Inflammatory macrophage treated with lipopolysaccharide for 4 hours (primary cell): ENCODE measurements at regions not wholly inside any gene's neighbourhood (a gene's known extent, or its start where the extent isn't known, plus 50 kb on each side); places are given as distances from the start of the nearest gene placed in this dataset.

ENCODE experiments used
- DNase-seq: peaks from one replicate; pipeline ENCODE4 v3.0.0-alpha.2; 2020

- DNase-seq = no peak
These were observed 77.3 kb upstream of the NECTIN1 start for GRCh38 chr11:119806064-119806915.

DNA sequence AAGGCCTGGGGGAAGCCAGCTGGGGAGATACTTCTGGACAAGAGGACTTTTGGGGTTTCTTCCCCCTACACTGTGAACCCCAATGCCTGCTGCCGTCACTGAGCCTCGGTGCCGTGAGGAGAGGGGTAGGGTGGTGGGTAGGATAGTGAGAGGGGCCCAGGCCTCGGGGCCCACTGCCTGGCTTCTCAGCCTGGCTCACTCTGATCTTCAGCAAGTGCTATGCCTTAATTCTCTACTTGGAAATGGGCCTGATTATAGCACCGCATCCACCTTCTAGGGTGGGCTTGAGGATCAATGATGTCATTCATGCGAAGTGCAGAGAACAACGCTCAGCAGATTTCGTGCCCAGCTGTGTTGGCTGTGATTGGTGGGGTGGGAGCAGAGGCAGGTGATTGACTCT is 76.7 kb upstream of the NECTIN1 start:
- DNase-seq = no peak

GRCh38 chr11:119804698-119805097 is 75.7 kb upstream of the NECTIN1 start:
- no peak for DNase-seq

DNA sequence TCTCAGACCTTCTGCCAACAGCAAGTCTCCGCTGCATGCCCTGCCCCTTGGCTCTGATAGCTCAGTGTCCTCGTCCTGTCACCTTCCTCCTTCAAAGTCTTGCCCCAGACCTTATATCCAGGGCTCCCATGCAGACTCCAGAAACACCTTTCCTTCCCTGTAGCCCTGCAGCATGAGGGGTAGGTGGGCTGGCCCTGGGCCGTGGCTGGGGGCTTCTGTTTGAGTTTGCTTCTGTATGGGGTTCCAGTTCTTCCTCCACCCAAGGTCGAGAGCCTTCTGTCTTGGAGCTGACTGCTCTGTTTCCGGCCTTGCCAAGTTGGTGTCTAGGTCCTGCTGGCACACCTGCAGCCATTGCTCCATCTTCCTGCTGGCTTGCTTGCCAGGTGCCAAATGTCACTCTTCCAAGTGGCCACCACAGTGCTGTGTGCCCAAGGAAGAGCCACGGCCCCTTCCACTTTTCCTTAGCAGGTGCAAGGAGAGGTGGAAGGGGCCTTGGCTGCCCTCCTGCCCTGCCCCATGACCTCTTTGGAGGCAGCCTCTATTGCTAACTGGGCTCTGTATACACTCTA is 74.8 kb upstream of the NECTIN1 start:
- no peak for DNase-seq

DNA sequence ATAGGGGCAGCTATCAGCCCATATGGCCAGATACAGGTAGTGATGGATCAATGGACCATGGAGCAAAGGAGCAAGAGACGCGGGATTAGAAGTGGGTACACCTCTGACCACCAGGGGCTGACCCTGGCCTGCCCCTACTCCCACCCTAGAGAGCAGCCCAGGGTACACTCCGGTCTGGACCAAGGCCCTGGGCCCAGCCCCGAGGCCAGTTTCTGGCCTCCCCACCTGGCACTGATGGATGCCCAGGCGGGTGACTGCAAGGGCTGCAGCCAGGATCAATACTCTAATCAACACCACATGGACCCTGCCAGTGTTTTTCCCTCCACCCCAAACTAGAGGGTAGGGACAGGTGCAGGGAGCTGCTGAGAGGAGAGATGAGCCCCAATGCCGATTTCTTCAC is 74.1 kb upstream of the NECTIN1 start:
- DNase-seq = no peak

DNA sequence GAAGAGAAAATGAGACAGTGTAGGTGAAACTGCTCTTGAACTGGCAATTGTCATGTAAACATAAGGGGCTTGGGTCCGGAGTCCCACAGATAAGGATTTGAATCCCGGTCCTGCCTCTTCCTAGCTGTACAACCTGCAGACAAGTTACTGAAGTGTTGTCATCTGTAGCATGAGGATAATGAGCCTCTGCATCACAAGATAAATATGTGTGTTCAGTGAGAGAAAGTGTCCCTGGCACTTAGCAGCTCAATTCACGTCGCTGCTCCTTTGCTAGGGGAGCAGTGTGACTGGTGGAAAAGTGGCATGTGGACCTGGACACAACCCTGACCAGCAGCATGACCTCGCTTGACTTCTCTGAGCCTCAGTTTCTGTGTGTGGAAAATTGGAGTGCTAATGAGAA is 73.7 kb upstream of the NECTIN1 start:
- DNase-seq = no peak

DNA sequence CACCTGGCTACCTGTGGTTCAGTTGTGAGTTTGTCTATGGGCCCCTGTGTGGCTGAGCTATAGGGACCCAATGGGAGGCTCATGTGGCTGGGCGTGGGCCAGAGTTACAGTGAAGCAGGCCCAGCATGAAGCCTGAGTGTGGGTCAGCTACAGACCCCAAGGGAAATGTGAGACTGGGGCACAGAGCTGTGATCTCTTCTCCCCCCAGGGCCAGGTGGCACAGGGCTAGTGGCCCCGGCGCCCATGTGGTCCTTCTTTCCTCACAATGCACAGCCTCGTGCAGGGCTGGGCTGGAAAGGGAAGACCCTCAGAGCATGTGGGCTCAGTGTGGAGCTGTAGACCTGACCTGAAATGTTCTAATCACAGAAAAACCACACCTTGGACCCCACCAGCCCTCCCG is 71.6 kb upstream of the NECTIN1 start:
- no peak for DNase-seq

DNA sequence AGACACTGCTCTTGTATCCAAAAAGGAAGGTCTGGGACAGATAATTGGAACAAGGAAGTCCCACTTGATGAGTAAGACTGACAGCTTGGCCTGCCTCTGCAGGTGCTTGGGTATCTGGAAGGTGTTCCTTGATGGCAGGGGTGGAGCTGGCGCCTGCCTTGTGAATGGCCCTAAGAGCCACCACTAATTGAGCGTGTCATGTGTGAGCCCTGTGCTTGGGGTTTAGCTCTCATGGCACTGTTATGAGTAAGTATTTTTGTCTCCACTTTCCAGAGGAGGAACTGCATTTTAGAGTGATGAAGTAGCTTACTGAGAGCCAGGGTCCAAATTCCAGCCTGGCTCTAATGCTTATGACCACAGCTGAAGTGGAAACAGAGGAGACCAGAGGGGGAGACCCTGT is 71.2 kb upstream of the NECTIN1 start:
- DNase-seq = no peak

GRCh38 chr11:119798656-119799055 is 69.7 kb upstream of the NECTIN1 start:
- DNase-seq = no peak

DNA sequence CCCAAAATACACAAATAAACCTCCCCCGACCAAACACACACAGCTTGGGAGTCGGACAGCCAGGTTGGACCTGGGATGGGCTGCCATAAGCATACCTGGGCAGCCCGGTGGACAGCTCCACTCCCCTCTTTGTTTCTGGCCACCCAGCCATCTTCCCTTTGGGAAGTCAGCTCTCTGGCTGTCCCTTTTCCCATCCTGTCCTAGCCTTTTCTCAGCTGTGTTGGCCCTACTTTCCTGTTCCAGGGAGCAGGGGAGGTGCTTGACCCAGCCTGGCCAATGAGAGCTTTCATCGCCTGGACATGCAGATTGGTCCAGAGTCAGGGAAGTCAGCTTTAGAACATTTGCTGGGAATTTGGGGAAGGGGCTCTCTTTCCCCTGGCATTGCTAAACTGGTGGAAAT is 68.7 kb upstream of the NECTIN1 start:
- DNase-seq = no peak

DNA sequence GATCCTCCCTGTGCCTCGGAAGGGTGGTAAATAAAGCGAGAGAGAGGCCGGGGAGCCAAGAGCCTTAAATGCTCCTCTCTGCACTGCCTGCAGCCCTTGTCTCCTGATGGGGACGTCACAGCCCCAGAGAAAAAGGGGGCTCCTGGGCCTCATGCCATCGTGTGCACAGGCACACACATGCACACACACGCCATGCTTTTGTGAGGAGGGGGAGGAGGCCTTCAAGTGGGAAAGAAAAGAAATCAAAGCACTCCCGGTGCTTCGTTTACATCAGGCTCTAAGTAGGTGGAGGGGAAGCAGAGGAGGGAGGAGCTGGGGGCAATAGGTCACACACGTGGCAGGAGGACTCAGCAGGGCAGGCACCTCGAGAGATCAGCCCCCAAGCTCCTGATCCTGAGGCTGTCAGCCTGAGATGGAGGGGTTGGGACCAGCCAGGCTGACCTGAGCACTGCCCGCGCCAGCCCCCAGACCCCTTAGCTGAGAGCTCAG is 68.2 kb upstream of the NECTIN1 start:
- no peak for DNase-seq

GRCh38 chr11:119796363-119797060 is 67.5 kb upstream of the NECTIN1 start:
- DNase-seq = no peak

DNA sequence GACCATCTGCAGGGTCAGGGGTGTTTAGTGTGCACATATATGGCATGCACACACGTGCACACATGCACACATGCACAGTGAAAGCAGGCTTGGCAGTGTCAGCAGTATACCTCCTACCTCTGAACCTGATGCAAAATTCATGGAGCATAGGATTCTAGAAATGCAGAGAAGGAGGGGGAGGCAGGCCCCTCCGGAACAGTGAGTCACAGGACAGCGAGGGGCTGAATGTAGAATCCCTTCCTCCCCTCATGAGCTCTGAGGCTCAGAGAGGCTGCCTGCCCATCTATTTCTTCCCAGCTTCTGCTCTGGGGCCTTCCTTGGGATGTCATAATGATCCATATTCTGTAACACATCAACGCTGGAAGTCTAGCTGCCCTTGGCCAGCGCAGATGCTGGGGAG is 66.7 kb upstream of the NECTIN1 start:
- DNase-seq = no peak

DNA sequence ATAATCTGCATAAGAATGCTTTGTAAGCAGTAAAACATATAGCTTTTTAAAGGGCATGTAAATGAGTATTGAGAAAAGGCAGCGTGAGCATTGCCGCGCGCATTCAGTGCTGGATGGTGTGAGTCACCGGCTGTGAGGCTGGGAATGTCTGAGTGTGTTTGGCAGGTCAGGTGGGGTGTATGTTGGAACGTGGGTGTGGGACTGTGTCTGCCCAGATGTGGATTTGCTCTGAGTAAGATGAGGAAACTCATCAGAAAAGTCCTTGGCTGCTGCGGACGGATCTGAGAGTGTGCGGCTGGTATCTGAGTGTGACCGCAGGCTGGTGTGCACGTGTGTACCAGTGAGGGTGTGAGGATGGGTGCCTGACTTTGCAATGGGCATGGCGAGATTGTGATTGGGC is 66.2 kb upstream of the NECTIN1 start:
- no peak for DNase-seq

DNA sequence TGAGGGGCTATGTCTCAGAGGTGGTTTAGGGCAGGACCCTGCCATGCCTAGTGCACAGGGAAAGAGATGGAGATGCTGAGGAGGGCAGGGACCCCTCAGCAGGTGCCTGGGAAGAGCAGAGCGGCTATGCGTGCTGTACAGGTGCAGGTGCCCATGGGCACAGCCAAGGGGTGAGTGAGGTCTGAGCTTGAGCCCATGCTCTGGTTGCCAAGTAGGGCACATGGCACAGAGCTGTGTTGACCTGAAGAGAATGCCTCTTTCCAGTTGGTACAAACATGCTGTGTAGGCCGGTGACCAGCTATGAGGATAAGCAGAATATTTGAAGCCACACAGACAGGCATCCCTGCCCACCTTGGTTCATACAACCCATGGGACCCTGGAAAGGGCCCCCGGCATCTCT is 65.8 kb upstream of the NECTIN1 start:
- no peak for DNase-seq

DNA sequence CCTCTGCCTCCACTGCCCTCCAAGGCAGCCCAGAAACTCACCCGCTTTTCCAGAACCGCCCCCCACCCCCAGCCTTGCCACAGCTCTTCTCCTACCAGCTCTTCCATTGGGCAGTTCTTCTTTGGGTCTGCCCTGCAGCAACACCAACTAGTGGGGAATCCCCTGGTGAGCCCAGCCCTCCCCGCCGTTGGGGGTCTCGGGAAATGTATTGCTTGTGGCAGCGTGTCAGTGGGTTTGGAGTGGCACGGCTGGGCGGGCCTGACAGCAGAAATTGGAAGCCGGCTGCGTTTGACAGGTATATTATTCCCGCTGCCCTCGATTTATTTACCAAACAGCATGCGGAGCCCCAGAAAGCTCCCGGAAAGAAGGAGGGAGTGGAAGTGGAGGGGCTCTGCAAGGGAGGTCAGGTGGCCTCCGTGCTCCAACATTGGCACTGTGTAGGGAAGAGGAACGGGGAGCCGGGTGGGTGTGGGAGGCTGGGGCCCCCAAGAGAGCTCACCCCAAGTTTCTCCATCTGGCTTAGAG is 65.2 kb upstream of the NECTIN1 start:
- DNase-seq = no peak

- DNase-seq = no peak
These were observed 64.5 kb upstream of the NECTIN1 start for GRCh38 chr11:119793335-119793984.

DNA sequence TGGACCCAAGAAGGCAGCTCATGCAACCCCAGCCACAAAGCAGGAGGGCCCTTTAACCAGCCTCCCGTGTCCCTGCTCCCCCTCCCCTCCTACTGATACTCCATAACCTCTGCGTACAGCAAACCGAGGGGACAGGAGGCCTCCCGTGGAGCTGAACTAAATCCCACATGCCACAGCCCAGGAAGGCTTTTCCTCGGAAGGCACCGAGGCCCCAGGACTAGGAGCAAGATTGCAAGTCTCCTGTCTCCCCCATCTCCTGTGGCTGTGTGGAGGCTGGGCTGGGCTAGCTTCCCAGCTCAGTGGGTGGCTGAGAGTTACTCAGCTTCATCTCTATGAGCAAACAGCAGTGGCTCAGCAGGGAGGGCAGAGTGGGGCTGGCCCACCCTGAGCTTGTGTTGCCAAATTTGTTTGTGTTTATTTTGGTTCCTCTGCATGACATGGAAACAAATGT is 62.7 kb upstream of the NECTIN1 start:
- DNase-seq = no peak

DNA sequence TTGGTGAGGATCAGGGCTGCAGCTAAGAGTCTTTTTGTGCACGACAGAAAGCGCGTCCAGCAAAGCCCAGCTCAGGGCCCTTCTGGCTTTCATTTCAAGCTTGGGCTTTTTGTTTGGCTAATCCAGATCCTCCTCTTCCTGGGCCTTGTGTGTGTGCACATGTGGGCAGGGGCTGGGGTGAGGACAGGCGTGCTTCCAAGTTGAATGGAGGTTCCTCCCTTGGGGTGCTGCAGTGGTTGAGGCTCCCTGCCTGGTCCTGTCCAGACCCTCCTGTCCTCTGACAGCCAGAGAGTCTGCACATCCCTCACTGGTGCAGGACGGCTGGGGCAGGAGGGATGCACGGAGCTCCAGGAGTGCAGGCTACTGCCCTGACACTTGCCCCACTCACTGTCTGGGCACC is 62.0 kb upstream of the NECTIN1 start:
- no peak for DNase-seq

- DNase-seq = no peak
These were observed 61.5 kb upstream of the NECTIN1 start for GRCh38 chr11:119790476-119790875.

DNA sequence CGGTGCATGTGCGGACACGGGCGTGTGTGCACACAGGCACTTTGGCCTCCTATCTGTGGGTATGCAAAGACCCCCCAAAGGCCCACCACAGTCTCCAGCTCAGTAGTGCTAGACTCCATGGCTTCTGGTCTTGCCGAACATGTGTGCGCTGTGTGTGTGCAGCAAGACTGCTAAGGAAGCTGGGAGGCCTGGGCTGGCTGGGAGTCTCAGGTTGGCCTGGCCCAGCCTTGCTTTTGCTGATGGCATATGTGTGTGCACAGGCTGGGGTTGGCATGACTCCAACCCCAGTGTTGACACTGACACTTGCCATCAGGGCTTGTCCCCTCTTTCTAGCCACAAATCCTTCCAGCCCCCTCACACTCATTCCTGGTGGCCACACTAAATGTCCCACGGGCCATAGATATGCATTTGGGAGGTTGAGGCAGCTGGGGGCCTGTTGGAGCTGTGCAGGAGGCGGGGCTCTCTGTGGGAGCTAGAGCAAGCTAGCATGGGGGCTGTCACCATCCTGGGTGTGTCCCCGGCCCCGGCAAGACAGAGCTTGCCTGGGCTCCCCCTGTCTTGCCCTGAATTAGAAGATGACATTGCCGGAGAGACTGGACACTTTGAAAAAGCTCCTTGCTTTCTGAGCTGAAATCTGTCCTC is 60.9 kb upstream of the NECTIN1 start:
- no peak for DNase-seq

DNA sequence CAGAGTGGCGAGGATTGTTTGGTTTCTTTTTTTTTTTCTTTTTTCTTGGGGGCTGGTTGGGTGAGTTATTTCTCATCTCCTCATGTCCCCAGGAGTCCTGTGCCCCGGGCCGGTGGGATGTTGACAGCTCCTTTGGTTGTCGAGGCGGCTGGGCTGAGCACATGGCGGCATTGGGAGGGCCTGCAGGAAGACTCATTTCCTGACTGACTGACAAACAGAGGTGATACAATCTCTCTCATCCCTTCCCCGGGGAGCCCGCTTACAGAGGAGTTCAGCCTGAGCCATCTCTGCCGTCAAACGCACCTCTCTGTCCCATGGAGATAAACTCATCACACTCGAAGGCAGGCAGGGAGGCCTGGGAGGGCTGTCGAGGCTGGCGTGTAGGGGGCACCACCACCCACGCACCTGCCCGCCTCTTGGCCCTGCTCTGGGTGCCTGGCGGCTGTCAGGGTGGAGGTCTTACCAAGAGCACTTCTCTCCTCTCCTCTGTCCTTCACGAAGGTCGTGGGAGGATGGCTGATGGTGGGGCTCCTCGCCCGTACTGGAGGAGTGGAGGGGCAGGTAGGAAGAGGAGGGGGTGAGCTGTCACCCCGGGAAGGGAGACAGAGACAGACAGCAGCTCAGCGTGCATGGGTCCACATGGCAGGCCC is 60.0 kb upstream of the NECTIN1 start:
- no peak for DNase-seq
